HUES48 (cell line): ENCODE measurements at regions not wholly inside any gene's neighbourhood (a gene's known extent, or its start where the extent isn't known, plus 50 kb on each side); places are given as distances from the start of the nearest gene placed in this dataset.

Source experiments
- H3K27ac ChIP-seq: one replicate; pipeline ENCODE4 v1.7.0; 2013; ENCODE audit warnings: low read depth, low read length, inconsistent platforms
- H3K27me3 ChIP-seq: 2 replicates; pipeline ENCODE4 v1.6.1; 2013; ENCODE audit warnings: mild to moderate bottlenecking, low read length; ENCODE audit not compliant: control insufficient read depth, insufficient read depth
- H3K36me3 ChIP-seq: 2 replicates; pipeline ENCODE4 v1.6.1; 2013; ENCODE audit warnings: low read length; ENCODE audit not compliant: control insufficient read depth, insufficient read depth
- H3K4me1 ChIP-seq: 2 replicates; pipeline ENCODE4 v1.6.1; 2013; ENCODE audit warnings: mild to moderate bottlenecking, low read length; ENCODE audit not compliant: control insufficient read depth, insufficient read depth
- H3K4me3 ChIP-seq: 2 replicates; pipeline ENCODE4 v1.5.1; 2013; ENCODE audit warnings: mild to moderate bottlenecking, low read depth, low read length
- H3K9ac ChIP-seq: 2 replicates; pipeline ENCODE4 v1.6.1; 2013; ENCODE audit warnings: mild to moderate bottlenecking, low read depth, low read length, moderate library complexity
- H3K9me3 ChIP-seq: 2 replicates; pipeline ENCODE4 v1.6.1; 2013; ENCODE audit warnings: low read length; ENCODE audit not compliant: control insufficient read depth, insufficient read depth

DNA sequence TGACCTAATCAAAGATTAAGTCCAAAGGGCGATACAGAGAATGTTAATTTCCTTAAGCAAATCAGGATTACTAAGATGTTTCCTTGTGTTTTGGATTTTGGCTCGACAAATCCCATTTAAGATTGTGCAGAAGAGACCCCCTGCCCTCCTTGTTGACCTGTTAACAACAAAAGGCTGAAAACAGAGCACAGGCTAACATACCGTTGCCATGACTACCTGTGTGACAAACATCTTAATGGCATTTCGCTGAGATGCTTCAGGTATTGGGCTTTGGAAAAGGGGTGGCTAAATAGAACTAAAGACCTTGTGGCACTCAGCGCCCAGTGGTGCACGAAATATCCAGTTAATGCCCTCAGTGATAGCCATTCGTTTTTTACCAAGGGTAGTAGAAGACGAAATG lies 1532.3 kb upstream of the TMEM132C start:
- Histone ChIP-seq H3K9me3 (no peaks in the 10 kb centered on the region), H3K4me1 (peaks cover 9% of the 10 kb centered on the region), H3K27me3 (peaks cover 6% of the 10 kb centered on the region; the same call in 1 of the 2 replicates), H3K36me3 (no peaks in the 10 kb centered on the region), H3K27ac (no peak overlapping the region), H3K9ac (no peak overlapping the region), H3K4me3 (no peak overlapping the region)

DNA sequence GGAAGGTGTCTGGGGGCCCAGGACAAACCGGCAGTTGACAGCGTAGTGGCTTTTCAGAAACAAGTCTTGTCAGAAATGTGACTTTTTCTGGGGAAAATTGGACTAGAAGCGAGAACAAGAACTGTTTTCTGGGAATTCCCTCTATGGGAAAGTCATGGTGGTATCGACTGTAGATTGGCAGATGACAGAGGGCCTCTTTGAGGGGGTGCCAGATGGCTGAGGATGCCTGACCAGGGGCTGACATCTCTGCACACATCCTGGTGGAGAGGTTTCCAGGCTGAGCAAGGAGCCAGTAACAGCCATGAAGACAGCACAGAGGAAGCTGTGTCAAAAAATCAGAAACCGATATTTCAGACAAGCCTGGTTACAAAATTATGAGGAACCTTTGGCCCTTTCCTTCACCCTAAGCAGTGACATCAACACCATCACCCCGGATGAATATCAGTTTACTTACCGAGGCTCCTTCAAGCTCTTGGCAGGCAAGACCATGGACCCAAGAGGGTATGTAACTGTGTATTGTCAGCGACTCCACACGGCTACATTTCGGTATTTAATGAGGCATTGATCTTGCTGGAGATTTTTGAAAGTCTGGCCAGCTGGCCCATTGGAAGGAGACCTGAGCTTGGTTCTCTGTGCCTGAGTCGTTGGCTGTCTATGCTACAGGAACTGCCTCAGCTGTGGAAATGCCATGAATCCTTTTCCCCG lies 1525.3 kb upstream of the TMEM132C start:
- no peaks in the 10 kb centered on the region for H3K4me1 ChIP-seq
- H3K9ac ChIP-seq: no peak overlapping the region
- H3K36me3 ChIP-seq: no peaks in the 10 kb centered on the region
- H3K9me3 ChIP-seq: no peaks in the 10 kb centered on the region
- H3K27me3 ChIP-seq: no peaks in the 10 kb centered on the region
- no peak overlapping the region for H3K27ac ChIP-seq
- H3K4me3 ChIP-seq: no peak overlapping the region

DNA sequence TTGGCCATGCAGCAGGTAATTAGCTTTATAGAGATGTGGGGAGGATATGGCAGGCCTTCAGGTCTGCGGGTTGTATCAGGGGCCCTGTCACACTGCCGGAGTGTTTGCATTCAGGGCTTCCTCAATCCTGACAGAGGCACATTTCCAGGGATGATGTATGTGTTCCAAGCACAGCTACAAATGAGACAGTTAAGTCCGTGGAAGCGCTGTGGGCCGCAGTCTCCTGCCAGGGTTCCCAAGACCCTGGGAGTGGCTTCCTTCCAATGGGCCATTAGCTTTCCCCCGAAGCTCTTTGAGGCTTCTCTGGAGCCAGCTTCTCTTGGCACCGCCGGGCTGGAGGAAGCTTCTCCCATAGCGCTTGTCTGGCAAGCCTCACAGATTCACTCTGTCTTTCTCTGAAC lies 1524.7 kb upstream of the TMEM132C start:
- Histone ChIP-seq H3K27me3 (no peaks in the 10 kb centered on the region), H3K36me3 (no peaks in the 10 kb centered on the region), H3K27ac (no peak overlapping the region), H3K9ac (no peak overlapping the region), H3K4me3 (no peak overlapping the region), H3K9me3 (no peaks in the 10 kb centered on the region), H3K4me1 (no peaks in the 10 kb centered on the region)

DNA sequence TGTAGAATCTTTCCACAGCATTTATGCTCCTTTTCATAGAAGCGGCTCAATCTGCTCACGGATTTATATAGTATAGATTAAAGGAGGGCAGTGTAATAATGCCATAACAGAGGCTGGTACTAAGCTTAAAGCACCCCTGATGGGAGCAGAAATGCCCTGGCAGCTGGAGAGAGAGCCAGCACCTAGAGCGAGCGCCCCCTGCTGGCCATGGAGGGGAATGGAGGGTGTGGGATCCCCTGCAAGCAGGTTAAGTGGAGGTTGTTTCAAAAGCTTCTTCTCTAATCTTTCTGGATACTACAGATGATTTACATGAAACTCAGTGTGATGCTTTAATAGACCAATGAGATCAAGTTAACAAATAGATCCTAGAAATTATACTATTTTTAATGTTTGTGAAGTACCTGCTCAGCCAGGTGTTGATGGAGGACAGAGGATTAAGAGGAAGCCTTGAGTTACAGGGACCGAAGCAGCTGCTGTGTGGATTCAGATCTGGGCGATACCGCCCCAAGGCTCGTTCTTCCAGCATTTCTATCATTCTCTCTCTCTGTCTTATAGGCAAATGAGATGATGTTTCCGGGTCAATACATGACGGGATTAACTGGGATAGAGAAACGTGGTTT lies 1519.3 kb upstream of the TMEM132C start:
- H3K4me1 ChIP-seq: no peaks in the 10 kb centered on the region
- H3K4me3 ChIP-seq: no peak overlapping the region
- H3K9ac ChIP-seq: no peak overlapping the region
- H3K27ac ChIP-seq: no peak overlapping the region
- no peaks in the 10 kb centered on the region for H3K27me3 ChIP-seq
- no peaks in the 10 kb centered on the region for H3K36me3 ChIP-seq
- no peaks in the 10 kb centered on the region for H3K9me3 ChIP-seq

DNA sequence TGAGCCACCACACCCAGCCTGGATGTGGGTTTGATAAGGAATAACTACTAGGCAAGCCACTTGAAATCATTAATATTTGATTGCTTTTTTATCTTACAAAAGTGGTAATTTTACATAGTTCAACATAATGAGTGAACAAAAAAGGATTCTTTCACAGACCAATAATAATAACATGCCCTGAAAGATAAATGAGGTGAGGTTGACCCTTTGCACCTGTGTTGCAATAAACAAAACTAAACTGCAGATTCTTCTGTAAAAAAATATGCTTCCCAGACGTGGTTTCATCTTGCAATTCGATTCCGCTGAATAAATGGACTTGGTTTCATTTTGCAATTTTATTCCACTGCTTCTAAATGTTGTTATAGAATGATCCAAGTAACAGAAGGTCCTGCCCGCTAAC lies 1514.9 kb upstream of the TMEM132C start:
- no peak overlapping the region for H3K9ac ChIP-seq
- no peak overlapping the region for H3K4me3 ChIP-seq
- no peaks in the 10 kb centered on the region for H3K36me3 ChIP-seq
- no peaks in the 10 kb centered on the region for H3K27me3 ChIP-seq
- H3K27ac ChIP-seq: no peak overlapping the region
- no peaks in the 10 kb centered on the region for H3K4me1 ChIP-seq
- H3K9me3 ChIP-seq: no peaks in the 10 kb centered on the region

DNA sequence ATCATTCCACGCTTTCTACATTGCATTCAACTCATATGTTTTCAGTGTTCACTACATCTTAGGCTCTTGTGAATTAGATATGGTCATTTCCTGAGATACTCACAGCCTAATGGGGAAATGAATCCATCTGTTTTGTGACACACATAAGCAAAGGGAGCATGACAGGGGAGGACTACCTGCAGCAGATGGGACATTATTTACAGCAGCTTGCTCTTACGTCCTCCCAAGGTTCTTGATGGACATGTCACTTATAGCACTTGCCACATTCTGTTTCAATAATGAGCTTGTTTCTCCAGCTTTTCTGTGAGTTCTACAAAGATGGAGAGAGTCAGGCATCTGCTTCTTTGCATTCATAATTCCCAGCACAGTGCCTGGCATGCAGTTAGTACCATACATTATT lies 1509.6 kb upstream of the TMEM132C start:
- Histone ChIP-seq H3K27ac (no peak overlapping the region), H3K27me3 (no peaks in the 10 kb centered on the region), H3K9me3 (no peaks in the 10 kb centered on the region), H3K9ac (no peak overlapping the region), H3K4me3 (no peak overlapping the region), H3K36me3 (no peaks in the 10 kb centered on the region), H3K4me1 (no peaks in the 10 kb centered on the region)

DNA sequence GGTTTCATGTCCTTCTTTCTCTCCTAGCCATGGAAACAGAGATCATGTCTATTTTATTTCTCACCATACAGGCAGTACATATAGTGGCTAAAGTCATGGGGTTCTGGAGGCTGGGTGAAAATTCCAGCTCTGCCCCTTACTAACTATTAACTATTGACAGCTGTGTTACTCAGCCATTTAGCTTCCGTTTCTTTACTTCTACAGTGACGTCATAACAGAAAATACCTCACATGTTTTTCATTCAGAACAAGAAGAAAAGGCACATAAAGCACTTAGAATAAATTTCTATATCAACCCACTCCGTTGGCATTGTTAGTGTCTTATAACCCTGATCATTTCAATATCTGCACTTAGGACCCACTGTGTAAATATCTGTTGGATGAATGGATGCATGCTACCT lies 1506.9 kb upstream of the TMEM132C start:
- Histone ChIP-seq H3K9me3 (peaks cover 10% of the 10 kb centered on the region), H3K4me1 (no peaks in the 10 kb centered on the region), H3K27ac (no peak overlapping the region), H3K9ac (no peak overlapping the region), H3K36me3 (no peaks in the 10 kb centered on the region), H3K27me3 (no peaks in the 10 kb centered on the region), H3K4me3 (no peak overlapping the region)

DNA sequence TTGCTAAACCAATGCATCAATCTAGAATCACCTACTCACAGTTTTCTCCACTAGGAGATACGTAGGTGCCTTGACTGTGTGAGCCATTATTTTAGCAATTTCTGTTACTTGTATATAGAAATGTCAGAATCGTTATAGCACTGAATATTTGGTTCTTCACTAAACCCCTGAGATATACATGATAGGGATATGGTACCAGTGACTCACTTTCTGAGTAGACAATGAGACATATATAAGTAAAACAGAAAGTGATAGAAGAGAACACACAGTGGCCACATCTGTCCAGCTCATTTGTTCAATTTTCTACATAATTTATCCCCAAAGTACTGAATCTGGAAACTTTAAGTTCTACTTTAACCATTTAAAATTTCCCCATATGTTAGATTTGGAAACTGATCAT lies 1505.5 kb upstream of the TMEM132C start:
- H3K27ac ChIP-seq: no peak overlapping the region
- H3K4me3 ChIP-seq: no peak overlapping the region
- no peak overlapping the region for H3K9ac ChIP-seq
- H3K4me1 ChIP-seq: no peaks in the 10 kb centered on the region
- peaks cover 14% of the 10 kb centered on the region for H3K9me3 ChIP-seq
- H3K36me3 ChIP-seq: no peaks in the 10 kb centered on the region
- H3K27me3 ChIP-seq: no peaks in the 10 kb centered on the region

DNA sequence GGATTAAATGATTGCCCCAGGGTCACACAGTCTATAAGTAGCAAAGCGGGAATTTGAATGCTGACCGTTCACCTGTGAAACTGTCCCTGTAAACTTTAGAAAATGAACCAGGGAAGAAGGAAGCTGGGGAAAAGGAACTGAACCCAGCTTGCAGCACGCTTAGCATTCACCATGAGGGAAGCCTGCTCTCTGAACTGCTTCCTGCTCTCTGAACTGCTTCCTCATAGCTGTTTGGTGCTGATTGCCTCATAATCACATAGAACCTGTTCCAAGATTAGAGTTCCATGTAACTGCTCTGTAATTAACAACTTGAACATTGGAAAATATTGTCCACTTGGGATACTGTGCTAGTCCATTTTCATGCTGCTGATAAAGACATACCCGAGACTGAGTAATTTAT lies 1504.8 kb upstream of the TMEM132C start:
- H3K9ac ChIP-seq: no peak overlapping the region
- no peak overlapping the region for H3K27ac ChIP-seq
- peaks cover 16% of the 10 kb centered on the region for H3K9me3 ChIP-seq

DNA sequence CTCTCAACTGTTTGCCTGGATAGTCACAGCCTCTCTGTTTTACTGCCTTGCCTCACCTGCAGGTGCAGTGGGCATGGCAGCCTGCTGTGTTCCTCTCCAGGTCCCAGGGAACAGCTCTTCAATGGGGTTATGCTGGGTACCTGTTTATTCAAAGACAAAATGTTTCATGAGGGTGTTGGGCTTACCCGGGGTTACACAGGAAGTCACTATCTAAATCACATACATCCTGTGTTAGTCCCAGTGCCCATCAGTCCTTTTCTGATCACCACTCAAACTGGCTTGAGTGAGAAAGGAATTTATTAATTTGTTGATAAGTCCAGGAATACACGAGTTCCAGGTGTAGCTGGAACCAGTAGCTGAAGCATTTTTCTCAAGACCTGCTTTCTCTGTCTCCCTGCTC lies 1503.6 kb upstream of the TMEM132C start:
- no peak overlapping the region for H3K27ac ChIP-seq
- H3K4me3 ChIP-seq: no peak overlapping the region
- H3K4me1 ChIP-seq: no peaks in the 10 kb centered on the region
- H3K36me3 ChIP-seq: no peaks in the 10 kb centered on the region
- no peaks in the 10 kb centered on the region for H3K27me3 ChIP-seq
- peaks cover 17% of the 10 kb centered on the region for H3K9me3 ChIP-seq
- no peak overlapping the region for H3K9ac ChIP-seq

More for the DNA sequence above, 1504.8 kb upstream of the TMEM132C start:
- Histone ChIP-seq H3K36me3 (no peaks in the 10 kb centered on the region), H3K4me1 (no peaks in the 10 kb centered on the region), H3K4me3 (no peak overlapping the region), H3K27me3 (no peaks in the 10 kb centered on the region)

DNA sequence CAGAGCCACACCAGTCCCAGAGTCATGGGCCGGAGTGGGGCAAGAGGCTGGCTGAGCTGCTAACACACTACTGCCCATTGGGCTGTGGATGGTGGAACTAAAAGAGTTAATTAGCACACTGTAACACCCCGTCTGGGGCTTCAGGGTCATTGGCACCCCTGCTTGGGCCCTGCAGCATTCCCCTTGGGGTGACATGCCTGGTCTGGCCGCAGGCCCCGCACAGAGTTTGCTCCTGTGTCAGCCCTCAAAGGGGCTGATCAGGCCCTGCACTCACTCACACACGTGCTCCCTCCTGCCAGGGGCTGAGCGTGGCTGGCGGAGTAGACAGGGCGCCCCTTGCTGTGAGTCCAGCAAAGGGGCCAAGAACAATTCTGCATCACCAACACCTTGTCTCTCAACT lies 1499.6 kb upstream of the TMEM132C start:
- Histone ChIP-seq H3K9ac (no peak overlapping the region), H3K36me3 (no peaks in the 10 kb centered on the region), H3K27ac (no peak overlapping the region), H3K4me1 (no peaks in the 10 kb centered on the region), H3K4me3 (no peak overlapping the region), H3K27me3 (no peaks in the 10 kb centered on the region), H3K9me3 (peaks cover 17% of the 10 kb centered on the region)
